ENCODE measurements at regions not wholly inside any gene's neighbourhood (a gene's known extent, or its start where the extent isn't known, plus 50 kb on each side); places are given as distances from the start of the nearest gene placed in this dataset.

GRCh38 chr20:39243962-39244361 lies 281.8 kb downstream of the DHX35 start:
- no peak for TF ChIP-seq CTCF (conservative IDR thresholded peaks at IDR 0.05; ENCODE audit: control insufficient read depth, insufficient read depth, low read depth, low read length)

GRCh38 chr20:39242614-39243013 lies 280.5 kb downstream of the DHX35 start:
- H3K4me3 ChIP-seq (ENCODE audit: control insufficient read depth, low read depth, low read length), result no peak overlapping the region
- DNase-seq (ENCODE audit: low read depth), result no peak
- TF ChIP-seq CTCF (conservative IDR thresholded peaks at IDR 0.05; ENCODE audit: control insufficient read depth, insufficient read depth, low read depth, low read length), result no peak

More at GRCh38 chr20:39243962-39244361, 281.8 kb downstream of the DHX35 start:
- DNase-seq (ENCODE audit: low read depth), result no peak
- no peak overlapping the region for H3K4me3 ChIP-seq (ENCODE audit: control insufficient read depth, low read depth, low read length)

GRCh38 chr20:39234520-39235095 lies 272.5 kb downstream of the DHX35 start:
- DNase-seq (ENCODE audit: low read depth), result no peak
- H3K4me3 ChIP-seq (ENCODE audit: control insufficient read depth, low read depth, low read length), result no peak overlapping the region
- TF ChIP-seq CTCF (conservative IDR thresholded peaks at IDR 0.05; ENCODE audit: control insufficient read depth, insufficient read depth, low read depth, low read length), result no peak

- no peak for TF ChIP-seq CTCF (conservative IDR thresholded peaks at IDR 0.05; ENCODE audit: control insufficient read depth, insufficient read depth, low read depth, low read length)
- H3K4me3 ChIP-seq (ENCODE audit: control insufficient read depth, low read depth, low read length), result no peak overlapping the region
- no peak for DNase-seq (ENCODE audit: low read depth)
Measured at GRCh38 chr20:39233755-39234154, 271.6 kb downstream of the DHX35 start.

GRCh38 chr20:39227416-39227815 lies 265.3 kb downstream of the DHX35 start:
- H3K4me3 ChIP-seq (ENCODE audit: control insufficient read depth, low read depth, low read length), result no peak overlapping the region
- DNase-seq (ENCODE audit: low read depth), result no peak

GRCh38 chr20:39225978-39226377 lies 263.8 kb downstream of the DHX35 start:
- no peak for DNase-seq (ENCODE audit: low read depth)
- TF ChIP-seq CTCF (conservative IDR thresholded peaks at IDR 0.05; ENCODE audit: control insufficient read depth, insufficient read depth, low read depth, low read length), result no peak
- no peak overlapping the region for H3K4me3 ChIP-seq (ENCODE audit: control insufficient read depth, low read depth, low read length)

More at GRCh38 chr20:39227416-39227815, 265.3 kb downstream of the DHX35 start:
- no peak for TF ChIP-seq CTCF (conservative IDR thresholded peaks at IDR 0.05; ENCODE audit: control insufficient read depth, insufficient read depth, low read depth, low read length)

- H3K4me3 ChIP-seq (ENCODE audit: control insufficient read depth, low read depth, low read length), result no peak overlapping the region
- TF ChIP-seq CTCF (conservative IDR thresholded peaks at IDR 0.05; ENCODE audit: control insufficient read depth, insufficient read depth, low read depth, low read length), result no peak
- DNase-seq (ENCODE audit: low read depth), result no peak
Measured at GRCh38 chr20:39225536-39225935, 263.4 kb downstream of the DHX35 start.
